Astrocyte (in vitro differentiated cells and primary cell): ENCODE measurements at regions not wholly inside any gene's neighbourhood (a gene's known extent, or its start where the extent isn't known, plus 50 kb on each side); places are given as distances from the start of the nearest gene placed in this dataset.

Experiments
- EZH2 ChIP-seq: IDR thresholded peaks from 2 replicates; pipeline ENCODE4 v1.6.1; 2012; ENCODE audit warnings: mild to moderate bottlenecking, low read length, inconsistent platforms; ENCODE audit not compliant: insufficient read depth
- TF ChIP-seq, protein P1 (sequence below): IDR thresholded peaks from 2 replicates; pipeline ENCODE4 v1.5.1; 2011; ENCODE audit warnings: low read depth, mild to moderate bottlenecking, inconsistent platforms, low read length, moderate library complexity; ENCODE audit not compliant: insufficient read depth

DNA sequence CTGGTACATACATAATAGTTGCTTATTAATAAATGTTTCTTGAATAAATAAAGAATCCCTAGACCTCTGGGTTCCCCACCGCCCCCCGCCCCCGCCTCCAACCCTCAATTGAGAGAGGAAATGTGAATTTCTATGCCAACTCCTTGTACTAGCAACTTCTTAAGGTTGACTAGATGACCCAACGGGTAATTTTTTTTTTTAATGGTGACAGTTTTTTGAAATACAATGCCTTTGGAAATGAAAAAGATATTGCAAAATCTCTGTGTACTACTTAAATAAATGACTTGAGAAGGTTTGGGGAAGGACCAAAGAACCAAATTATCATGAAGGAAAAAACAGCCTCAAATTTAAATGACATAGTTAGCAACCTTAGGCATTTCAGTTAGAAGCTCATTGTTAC lies 640.3 kb downstream of the TBC1D4 start:
- TF ChIP-seq, protein P1, sequence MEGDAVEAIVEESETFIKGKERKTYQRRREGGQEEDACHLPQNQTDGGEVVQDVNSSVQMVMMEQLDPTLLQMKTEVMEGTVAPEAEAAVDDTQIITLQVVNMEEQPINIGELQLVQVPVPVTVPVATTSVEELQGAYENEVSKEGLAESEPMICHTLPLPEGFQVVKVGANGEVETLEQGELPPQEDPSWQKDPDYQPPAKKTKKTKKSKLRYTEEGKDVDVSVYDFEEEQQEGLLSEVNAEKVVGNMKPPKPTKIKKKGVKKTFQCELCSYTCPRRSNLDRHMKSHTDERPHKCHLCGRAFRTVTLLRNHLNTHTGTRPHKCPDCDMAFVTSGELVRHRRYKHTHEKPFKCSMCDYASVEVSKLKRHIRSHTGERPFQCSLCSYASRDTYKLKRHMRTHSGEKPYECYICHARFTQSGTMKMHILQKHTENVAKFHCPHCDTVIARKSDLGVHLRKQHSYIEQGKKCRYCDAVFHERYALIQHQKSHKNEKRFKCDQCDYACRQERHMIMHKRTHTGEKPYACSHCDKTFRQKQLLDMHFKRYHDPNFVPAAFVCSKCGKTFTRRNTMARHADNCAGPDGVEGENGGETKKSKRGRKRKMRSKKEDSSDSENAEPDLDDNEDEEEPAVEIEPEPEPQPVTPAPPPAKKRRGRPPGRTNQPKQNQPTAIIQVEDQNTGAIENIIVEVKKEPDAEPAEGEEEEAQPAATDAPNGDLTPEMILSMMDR, result no peak
- TF ChIP-seq EZH2, result no peak
